Anterior cingulate cortex (tissue), 58 donors: ENCODE measurements at regions not wholly inside any gene's neighbourhood (a gene's known extent, or its start where the extent isn't known, plus 50 kb on each side); places are given as distances from the start of the nearest gene placed in this dataset.

Source experiments
- DNase-seq, 58 donors: peaks; one replicate each; lab custom pipeline; 2025; lab: John Stamatoyannopoulos, UW

GRCh38 chr5:54370982-54371381, 60.6 kb upstream of the ARL15 start:
- no peak for DNase-seq

- DNase-seq, result no peak
Measured at GRCh38 chr5:54367844-54368243, 57.5 kb upstream of the ARL15 start.

- no peak for DNase-seq
Measured at GRCh38 chr5:54366707-54367106, 56.3 kb upstream of the ARL15 start.

- no peak for DNase-seq
Measured at GRCh38 chr5:54363669-54364068, 53.3 kb upstream of the ARL15 start.

GRCh38 chr5:54362992-54363625, 52.7 kb upstream of the ARL15 start:
- DNase-seq, result no peak

GRCh38 chr5:54362434-54362833, 52.1 kb upstream of the ARL15 start:
- DNase-seq, result no peak

- DNase-seq, result peak in 29 of 58 donors; percentile 1 to 53 (median 12)
Measured at GRCh38 chr5:54361691-54362411, 51.5 kb upstream of the ARL15 start.

- no peak for DNase-seq
Measured at GRCh38 chr5:54360925-54361662, 50.7 kb upstream of the ARL15 start.
